Lung microvascular endothelial cell (primary cell): ENCODE measurements at regions not wholly inside any gene's neighbourhood (a gene's known extent, or its start where the extent isn't known, plus 50 kb on each side); places are given as distances from the start of the nearest gene placed in this dataset.

Experiments used
- DNase-seq, 2 donors: peaks; one replicate each; pipeline versions ENCODE4 v3.0.0 to v3.0.0-alpha.2; 2010; ENCODE audit warnings: low read depth in 2 of 2

DNA sequence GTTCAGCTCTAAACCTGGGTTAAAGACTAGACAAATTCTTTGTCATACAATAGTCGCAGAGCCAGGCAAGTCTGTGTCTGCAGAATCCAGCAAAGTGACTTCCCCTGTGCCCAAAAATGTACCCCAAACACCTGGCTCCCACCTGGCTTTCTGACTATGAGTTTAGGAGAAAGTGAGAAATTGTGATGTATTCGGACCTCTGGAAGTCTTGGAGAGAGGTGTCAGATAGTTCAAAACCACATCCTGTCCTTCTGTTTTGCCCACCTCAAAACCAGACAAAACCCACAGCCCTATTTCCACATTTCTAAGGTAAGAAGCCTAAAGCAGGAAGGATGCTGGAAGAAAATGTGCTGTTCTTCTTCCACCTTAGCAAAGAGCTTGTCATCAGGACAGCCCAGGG is 63.8 kb upstream of the CLMP start:
- DNase-seq = no peak

DNA sequence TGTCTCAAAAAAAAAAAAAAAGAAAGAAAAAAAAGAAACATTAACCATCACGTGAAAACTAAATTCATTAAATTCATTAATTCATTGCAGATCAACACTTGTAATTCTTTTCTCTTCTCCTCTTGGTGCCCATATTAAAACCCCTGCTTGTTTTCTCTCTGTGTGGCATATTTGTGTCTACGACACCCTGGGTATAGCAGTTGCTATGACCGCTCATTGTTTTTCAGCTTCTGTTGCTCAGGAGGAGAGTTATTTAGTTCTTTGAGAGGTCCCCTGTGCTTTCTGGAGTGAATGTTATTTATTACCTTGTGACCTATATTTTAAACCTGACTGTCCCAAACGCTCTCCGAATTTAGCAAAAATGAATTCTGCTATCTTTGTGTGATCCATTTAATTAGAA is 62.3 kb upstream of the CLMP start:
- no peak for DNase-seq

- DNase-seq = no peak
Measured at GRCh38 chr11:123255909-123256308, 60.9 kb upstream of the CLMP start.

- no peak for DNase-seq
Measured at GRCh38 chr11:123254357-123254756, 59.3 kb upstream of the CLMP start.

- no peak for DNase-seq
Measured at GRCh38 chr11:123253911-123254310, 58.9 kb upstream of the CLMP start.

DNA sequence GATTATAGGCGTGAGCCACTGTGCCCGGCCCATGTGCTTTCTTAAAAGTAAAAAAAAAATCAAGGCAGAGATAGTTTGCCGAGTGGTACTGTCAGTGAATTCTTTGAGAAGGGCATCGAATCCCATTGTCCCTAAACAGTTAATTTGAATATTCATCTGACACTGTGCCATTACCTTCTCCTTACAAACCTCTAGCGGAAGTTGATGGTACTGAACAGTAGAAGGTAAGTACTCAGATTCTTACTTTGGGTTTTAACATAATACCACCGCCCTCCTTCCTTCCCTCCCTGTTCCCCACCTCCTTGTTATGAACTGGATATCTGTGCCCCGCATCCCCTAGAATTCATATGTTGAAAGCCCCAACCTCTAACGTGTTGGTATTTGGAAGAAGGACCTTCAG is 58.2 kb upstream of the CLMP start:
- no peak for DNase-seq

- no peak for DNase-seq
Measured at GRCh38 chr11:123251657-123252344, 56.8 kb upstream of the CLMP start.

GRCh38 chr11:123250892-123251656 is 56.0 kb upstream of the CLMP start:
- no peak for DNase-seq

- no peak for DNase-seq
Measured at GRCh38 chr11:123249354-123249753, 54.3 kb upstream of the CLMP start.

GRCh38 chr11:123247813-123248379 is 52.8 kb upstream of the CLMP start:
- no peak for DNase-seq

DNA sequence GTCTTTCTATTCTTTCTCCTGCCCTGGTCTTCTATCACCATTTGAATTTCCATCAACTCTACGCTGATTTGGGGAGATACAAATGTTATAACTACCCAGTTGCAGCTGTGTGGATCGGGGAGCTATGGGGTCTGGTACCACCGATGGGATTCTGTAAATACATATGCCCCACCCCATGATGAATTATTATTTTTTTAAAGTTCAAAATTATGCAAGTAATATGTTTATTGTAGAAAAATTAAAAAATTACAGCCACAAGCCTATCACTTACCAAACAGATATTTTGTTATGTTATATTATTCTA is 52.4 kb upstream of the CLMP start:
- DNase-seq = no peak

- peak; percentile 82 to 86 for DNase-seq
Measured at GRCh38 chr11:123246749-123247495, 51.9 kb upstream of the CLMP start.

- no peak for DNase-seq
Measured at GRCh38 chr11:123245567-123245966, 50.5 kb upstream of the CLMP start.
